HEK293 (cell line): ENCODE measurements at regions not wholly inside any gene's neighbourhood (a gene's known extent, or its start where the extent isn't known, plus 50 kb on each side); places are given as distances from the start of the nearest gene placed in this dataset.

Experiments
- CTCF ChIA-PET: fragments of 350-600 bp; formaldehyde crosslinking; extraction: SDS; loops from one replicate; lab custom pipeline; 2021; ENCODE audit warnings: antibody characterized with exemption; lab: Yijun Ruan, JAX
- POLR2A ChIA-PET: fragments of 300-600 bp; formaldehyde crosslinking; extraction: SDS; loops from one replicate; lab custom pipeline; 2020; ENCODE audit warnings: antibody characterized with exemption, inconsistent platforms; lab: Yijun Ruan, JAX
- H3K27ac ChIP-seq: fragments of 200-500 bp; sonication (Bioruptor generic); 2 replicates; pipeline ENCODE4 v1.5.1; 2014; ENCODE audit warnings: low read depth, low read length, control low read depth, inconsistent platforms; ENCODE audit errors: extremely low read depth
- H3K36me3 ChIP-seq, 2 experiments: fragments of 200-500 bp in 1 of 2; sonication (Bioruptor generic) in 1 of 2; 1 replicate in 1 of 2; 2 replicates in 1 of 2; pipeline ENCODE4 v1.5.1; 2014 to 2017; ENCODE audit warnings: inconsistent platforms in 2 of 2, low read length in 2 of 2; ENCODE audit not compliant: control insufficient read depth in 2 of 2, insufficient read depth in 1 of 2
- H3K4me1 ChIP-seq: fragments of 200-500 bp; sonication (Bioruptor generic); 2 replicates; pipeline ENCODE4 v1.5.1; 2014; ENCODE audit warnings: mild to moderate bottlenecking, low read length, inconsistent platforms; ENCODE audit not compliant: control insufficient read depth, insufficient read depth
- H3K4me3 ChIP-seq: 2 replicates; pipeline ENCODE4 v1.5.1; 2011; ENCODE audit warnings: low read depth, mild to moderate bottlenecking, control low read depth, low read length, moderate library complexity
- H3K9me3 ChIP-seq: fragments of 200-500 bp; sonication (Bioruptor generic); 2 replicates; pipeline ENCODE4 v1.5.1; 2014; ENCODE audit warnings: low read depth, low read length, inconsistent platforms; ENCODE audit not compliant: control insufficient read depth, insufficient read depth
- BCL11A ChIP-seq: fragments of 450-650 bp; formaldehyde crosslinking; IDR thresholded peaks from 2 replicates; pipeline ENCODE4 v1.5.1; 2016; ENCODE audit warnings: low read depth, missing biosample characterization, missing genetic modification characterization
- HOXC10 ChIP-seq: sonication (generic); formaldehyde crosslinking; IDR thresholded peaks from 2 replicates; pipeline ENCODE4 v1.8.1; 2023; ENCODE audit warnings: mild to moderate bottlenecking, missing genetic modification reagents
- KLF16 ChIP-seq: fragments of 450-650 bp; formaldehyde crosslinking; IDR thresholded peaks from 2 replicates; pipeline ENCODE4 v1.5.1; 2017; ENCODE audit warnings: missing biosample characterization, missing genetic modification characterization
- KLF7 ChIP-seq: fragments of 450-650 bp; formaldehyde crosslinking; IDR thresholded peaks from 2 replicates; pipeline ENCODE4 v1.5.1; 2016; ENCODE audit warnings: missing biosample characterization, missing genetic modification characterization, borderline replicate concordance
- MZF1 ChIP-seq: fragments of 450-650 bp; formaldehyde crosslinking; IDR thresholded peaks from 2 replicates; pipeline ENCODE4 v1.5.1; 2017; ENCODE audit warnings: missing biosample characterization, missing genetic modification characterization, borderline replicate concordance
- OVOL3 ChIP-seq: fragments of 450-650 bp; formaldehyde crosslinking; IDR thresholded peaks from 2 replicates; pipeline ENCODE4 v1.5.1; 2016; ENCODE audit warnings: missing biosample characterization, missing genetic modification characterization
- SALL2 ChIP-seq: fragments of 450-650 bp; formaldehyde crosslinking; IDR thresholded peaks from 2 replicates; pipeline ENCODE4 v1.5.0; 2017; ENCODE audit warnings: missing biosample characterization, mild to moderate bottlenecking, missing genetic modification characterization, borderline replicate concordance
- SP2 ChIP-seq: fragments of 450-650 bp; formaldehyde crosslinking; IDR thresholded peaks from 2 replicates; pipeline ENCODE4 v1.5.1; 2016; ENCODE audit warnings: missing biosample characterization, missing genetic modification characterization
- ZFHX2 ChIP-seq: fragments of 450-650 bp; formaldehyde crosslinking; conservative IDR thresholded peaks from 2 replicates; pipeline ENCODE4 v1.5.1; 2016; ENCODE audit warnings: missing biosample characterization, missing genetic modification characterization
- ZIC2 ChIP-seq: fragments of 450-650 bp; formaldehyde crosslinking; IDR thresholded peaks from 2 replicates; pipeline ENCODE4 v1.5.1; 2016; ENCODE audit warnings: missing biosample characterization, missing genetic modification characterization
- ZNF155 ChIP-seq: fragments of 450-650 bp; formaldehyde crosslinking; IDR thresholded peaks from 2 replicates; pipeline ENCODE4 v1.5.1; 2016; ENCODE audit warnings: missing biosample characterization, missing genetic modification characterization
- ZNF175 ChIP-seq: fragments of 450-650 bp; formaldehyde crosslinking; IDR thresholded peaks from 2 replicates; pipeline ENCODE4 v1.5.1; 2016; ENCODE audit warnings: missing biosample characterization, missing genetic modification characterization
- ZNF19 ChIP-seq: fragments of 450-650 bp; formaldehyde crosslinking; IDR thresholded peaks from 2 replicates; pipeline ENCODE4; 2016; ENCODE audit warnings: missing biosample characterization, missing genetic modification characterization, low read depth
- ZNF280D ChIP-seq: fragments of 450-650 bp; formaldehyde crosslinking; IDR thresholded peaks from 2 replicates; pipeline ENCODE4 v1.5.1; 2016; ENCODE audit warnings: missing biosample characterization, missing genetic modification characterization
- ZNF416 ChIP-seq: fragments of 450-650 bp; formaldehyde crosslinking; IDR thresholded peaks from 2 replicates; pipeline ENCODE4 v1.5.1; 2016; ENCODE audit warnings: missing biosample characterization, missing genetic modification characterization
- ZNF560 ChIP-seq: fragments of 450-650 bp; formaldehyde crosslinking; IDR thresholded peaks from 2 replicates; pipeline ENCODE4 v1.5.1; 2017; ENCODE audit warnings: missing biosample characterization, missing genetic modification characterization, borderline replicate concordance
- ZNF692 ChIP-seq: fragments of 450-650 bp; formaldehyde crosslinking; IDR thresholded peaks from 2 replicates; pipeline ENCODE4 v1.5.1; 2016; ENCODE audit warnings: missing biosample characterization, missing genetic modification characterization
- TF ChIP-seq, protein P1 (sequence below): fragments of 450-650 bp; formaldehyde crosslinking; IDR thresholded peaks from 2 replicates; pipeline ENCODE4 v1.5.1; 2016; ENCODE audit warnings: missing biosample characterization, missing genetic modification characterization
- TF ChIP-seq, protein P2 (sequence below): fragments of 450-650 bp; formaldehyde crosslinking; conservative IDR thresholded peaks from 2 replicates; pipeline ENCODE4 v1.5.1; 2016; ENCODE audit warnings: low read depth, missing biosample characterization, missing genetic modification characterization

- TF ChIP-seq ZNF280D (tag by site-specific recombination) (no peak), ZNF155 (tag by site-specific recombination) (no peak)
These were observed 79.3 kb upstream of the SEC61G start (continued) for GRCh38 chr7:54838175-54838910.

- Histone ChIP-seq H3K4me3 (no peak overlapping the region), H3K36me3 (no peaks in the 10 kb centered on the region), H3K27ac (no peak overlapping the region), H3K9me3 (no peaks in the 10 kb centered on the region), H3K4me1 (no peaks in the 10 kb centered on the region)
- ChIA-PET CTCF (interaction anchor here (0.6 to 4.4 kb wide), 14 partner anchors 10 to 579 kb away, joined by 3 to 33 read pairs (median 4); no protein-coding TSS in a partner anchor), POLR2A (no interaction called here)
- no peak for TF ChIP-seq ZIC2 (tag by site-specific recombination)
- TF ChIP-seq, protein P1, sequence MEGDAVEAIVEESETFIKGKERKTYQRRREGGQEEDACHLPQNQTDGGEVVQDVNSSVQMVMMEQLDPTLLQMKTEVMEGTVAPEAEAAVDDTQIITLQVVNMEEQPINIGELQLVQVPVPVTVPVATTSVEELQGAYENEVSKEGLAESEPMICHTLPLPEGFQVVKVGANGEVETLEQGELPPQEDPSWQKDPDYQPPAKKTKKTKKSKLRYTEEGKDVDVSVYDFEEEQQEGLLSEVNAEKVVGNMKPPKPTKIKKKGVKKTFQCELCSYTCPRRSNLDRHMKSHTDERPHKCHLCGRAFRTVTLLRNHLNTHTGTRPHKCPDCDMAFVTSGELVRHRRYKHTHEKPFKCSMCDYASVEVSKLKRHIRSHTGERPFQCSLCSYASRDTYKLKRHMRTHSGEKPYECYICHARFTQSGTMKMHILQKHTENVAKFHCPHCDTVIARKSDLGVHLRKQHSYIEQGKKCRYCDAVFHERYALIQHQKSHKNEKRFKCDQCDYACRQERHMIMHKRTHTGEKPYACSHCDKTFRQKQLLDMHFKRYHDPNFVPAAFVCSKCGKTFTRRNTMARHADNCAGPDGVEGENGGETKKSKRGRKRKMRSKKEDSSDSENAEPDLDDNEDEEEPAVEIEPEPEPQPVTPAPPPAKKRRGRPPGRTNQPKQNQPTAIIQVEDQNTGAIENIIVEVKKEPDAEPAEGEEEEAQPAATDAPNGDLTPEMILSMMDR (tag by site-specific recombination): peak; percentile 45
- TF ChIP-seq ZNF416 (tag by site-specific recombination): no peak
- no peak for TF ChIP-seq BCL11A (tag by site-specific recombination)
- no peak for TF ChIP-seq ZNF560 (tag by site-specific recombination)
- no peak for TF ChIP-seq KLF16 (tag by site-specific recombination)
- TF ChIP-seq ZNF692 (tag by site-specific recombination): no peak
These were observed 80.7 kb upstream of the SEC61G start for GRCh38 chr7:54839575-54840213.

DNA sequence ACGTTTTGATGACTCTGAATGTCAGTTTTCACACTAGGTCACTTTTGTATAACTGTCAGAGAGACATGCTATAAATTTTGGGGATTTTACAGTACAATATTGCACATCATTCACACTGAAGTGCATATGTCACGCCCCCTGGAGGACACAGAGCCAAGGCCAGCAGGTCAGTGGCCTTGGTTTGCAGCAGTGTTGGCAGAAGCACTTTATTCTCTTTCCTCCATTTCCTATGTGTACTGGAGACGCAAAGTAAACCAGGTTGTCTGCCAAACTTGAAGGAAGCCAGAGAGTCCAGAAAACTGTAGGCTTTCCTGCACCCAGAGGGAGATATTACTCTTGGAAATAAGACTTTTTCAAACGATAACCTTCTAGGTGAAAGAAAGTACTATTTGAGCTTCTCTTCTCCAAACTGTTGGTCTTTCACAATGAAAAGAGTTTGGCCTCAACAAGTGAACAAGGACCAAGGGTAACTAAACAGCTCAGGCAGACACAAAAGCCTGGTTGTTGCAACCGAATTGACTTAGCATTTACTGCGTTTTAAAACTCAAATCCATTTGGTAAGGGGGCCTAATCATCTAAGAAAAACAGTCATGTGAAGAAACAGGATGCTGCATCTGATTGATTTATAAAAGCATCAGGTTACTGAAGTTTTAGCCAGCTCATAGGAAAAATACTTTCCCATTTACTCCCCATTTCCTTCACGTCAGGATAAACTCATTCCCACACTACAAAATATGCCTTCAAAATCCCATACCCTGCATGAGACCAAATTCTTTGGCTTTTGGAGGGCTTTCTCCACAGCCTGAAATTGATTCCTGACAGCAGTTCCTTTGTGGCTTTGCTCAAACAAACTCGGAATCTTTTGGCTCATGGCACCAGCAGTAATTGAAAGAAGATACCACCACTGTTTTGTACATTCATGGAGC is 83.0 kb upstream of the SEC61G start:
- no peaks in the 10 kb centered on the region for H3K9me3 ChIP-seq
- H3K4me3 ChIP-seq: no peak overlapping the region
- H3K27ac ChIP-seq: no peak overlapping the region
- ChIA-PET CTCF (interaction anchor here (0.7 to 4.3 kb wide), 5 partner anchors 54 to 413 kb away, joined by 3 to 33 read pairs (median 4); no protein-coding TSS in a partner anchor), POLR2A (no interaction called here)
- H3K4me1 ChIP-seq: no peaks in the 10 kb centered on the region
- H3K36me3 ChIP-seq: no peaks in the 10 kb centered on the region
- TF ChIP-seq MZF1 (tag by site-specific recombination) (no peak), KLF7 (tag by site-specific recombination) (no peak), ZNF175 (tag by site-specific recombination) (no peak), SP2 (tag by site-specific recombination) (no peak), HOXC10 (CRISPR knock-in tag) (no peak), SALL2 (no peak), ZFHX2 (tag by site-specific recombination) (no peak), ZNF19 (no peak), OVOL3 (no peak)
- TF ChIP-seq, protein P2, sequence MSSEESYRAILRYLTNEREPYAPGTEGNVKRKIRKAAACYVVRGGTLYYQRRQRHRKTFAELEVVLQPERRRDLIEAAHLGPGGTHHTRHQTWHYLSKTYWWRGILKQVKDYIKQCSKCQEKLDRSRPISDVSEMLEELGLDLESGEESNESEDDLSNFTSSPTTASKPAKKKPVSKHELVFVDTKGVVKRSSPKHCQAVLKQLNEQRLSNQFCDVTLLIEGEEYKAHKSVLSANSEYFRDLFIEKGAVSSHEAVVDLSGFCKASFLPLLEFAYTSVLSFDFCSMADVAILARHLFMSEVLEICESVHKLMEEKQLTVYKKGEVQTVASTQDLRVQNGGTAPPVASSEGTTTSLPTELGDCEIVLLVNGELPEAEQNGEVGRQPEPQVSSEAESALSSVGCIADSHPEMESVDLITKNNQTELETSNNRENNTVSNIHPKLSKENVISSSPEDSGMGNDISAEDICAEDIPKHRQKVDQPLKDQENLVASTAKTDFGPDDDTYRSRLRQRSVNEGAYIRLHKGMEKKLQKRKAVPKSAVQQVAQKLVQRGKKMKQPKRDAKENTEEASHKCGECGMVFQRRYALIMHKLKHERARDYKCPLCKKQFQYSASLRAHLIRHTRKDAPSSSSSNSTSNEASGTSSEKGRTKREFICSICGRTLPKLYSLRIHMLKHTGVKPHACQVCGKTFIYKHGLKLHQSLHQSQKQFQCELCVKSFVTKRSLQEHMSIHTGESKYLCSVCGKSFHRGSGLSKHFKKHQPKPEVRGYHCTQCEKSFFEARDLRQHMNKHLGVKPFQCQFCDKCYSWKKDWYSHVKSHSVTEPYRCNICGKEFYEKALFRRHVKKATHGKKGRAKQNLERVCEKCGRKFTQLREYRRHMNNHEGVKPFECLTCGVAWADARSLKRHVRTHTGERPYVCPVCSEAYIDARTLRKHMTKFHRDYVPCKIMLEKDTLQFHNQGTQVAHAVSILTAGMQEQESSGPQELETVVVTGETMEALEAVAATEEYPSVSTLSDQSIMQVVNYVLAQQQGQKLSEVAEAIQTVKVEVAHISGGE (tag by site-specific recombination): no peak
